SK-N-SH treated with all-trans-retinoic acid at 6 μM for 48 hours (cell line): ENCODE measurements at regions not wholly inside any gene's neighbourhood (a gene's known extent, or its start where the extent isn't known, plus 50 kb on each side); places are given as distances from the start of the nearest gene placed in this dataset.

Experiments
- ATAC-seq: fragments of 200-7000 bp; cut with Tn5 transposase; 3 replicates; pipeline ENCODE4 v1.9.1; 2020; ENCODE audit warnings: mild to moderate bottlenecking, moderate library complexity
- ARNTL ChIP-seq: fragments of 450-650 bp; formaldehyde crosslinking; IDR thresholded peaks from 2 replicates; pipeline ENCODE4 v1.5.0; 2020; ENCODE audit warnings: low read depth, mild to moderate bottlenecking, moderate library complexity, borderline replicate concordance
- CSDC2 ChIP-seq: fragments of 250-450 bp; sonication (Bioruptor Pico); IDR thresholded peaks from 2 replicates; pipeline ENCODE4 v1.5.0; 2020; ENCODE audit warnings: mild to moderate bottlenecking, moderate library complexity
- GLIS3 ChIP-seq: fragments of 250-450 bp; sonication (Bioruptor Pico); IDR thresholded peaks from 2 replicates; pipeline ENCODE4 v1.5.0; 2020; ENCODE audit warnings: mild to moderate bottlenecking, moderate library complexity
- ISL1 ChIP-seq: fragments of 250-450 bp; sonication (Bioruptor Pico); IDR thresholded peaks from 2 replicates; pipeline ENCODE4 v2.1.2; 2022; ENCODE audit warnings: mild to moderate bottlenecking, moderate library complexity
- PPARA ChIP-seq: fragments of 250-450 bp; sonication (Bioruptor Pico); IDR thresholded peaks from 2 replicates; pipeline ENCODE4 v1.5.0; 2020; ENCODE audit warnings: mild to moderate bottlenecking, borderline replicate concordance
- SNAI2 ChIP-seq: fragments of 250-450 bp; sonication (Bioruptor Pico); IDR thresholded peaks from 2 replicates; pipeline ENCODE4 v1.5.0; 2020; ENCODE audit warnings: mild to moderate bottlenecking, moderate library complexity
- TCF4 ChIP-seq: fragments of 250-450 bp; sonication (Bioruptor Pico); IDR thresholded peaks from 2 replicates; pipeline ENCODE4 v1.8.0; 2021; ENCODE audit warnings: mild to moderate bottlenecking, moderate library complexity, borderline replicate concordance
- ZC3H10 ChIP-seq: fragments of 250-450 bp; sonication (Bioruptor Pico); IDR thresholded peaks from 2 replicates; pipeline ENCODE4 v1.5.1; 2021; ENCODE audit warnings: mild to moderate bottlenecking, moderate library complexity
- ZFP3 ChIP-seq: fragments of 250-450 bp; sonication (Bioruptor Pico); IDR thresholded peaks from 2 replicates; pipeline ENCODE4 v1.5.0; 2020; ENCODE audit warnings: mild to moderate bottlenecking, moderate library complexity
- ZFP30 ChIP-seq: fragments of 450-650 bp; formaldehyde crosslinking; IDR thresholded peaks from 2 replicates; pipeline ENCODE4 v1.5.0; 2022; ENCODE audit warnings: mild to moderate bottlenecking, moderate library complexity
- ZNF565 ChIP-seq: fragments of 450-650 bp; formaldehyde crosslinking; conservative IDR thresholded peaks from 2 replicates; pipeline ENCODE4 v1.5.0; 2020; ENCODE audit warnings: low read depth, mild to moderate bottlenecking, moderate library complexity
- ZNF8 ChIP-seq: fragments of 450-650 bp; formaldehyde crosslinking; IDR thresholded peaks from 2 replicates; pipeline ENCODE4 v1.5.0; 2020; ENCODE audit warnings: mild to moderate bottlenecking, moderate library complexity
- TF ChIP-seq, protein P1 (sequence below): fragments of 250-450 bp; sonication (Bioruptor Pico); IDR thresholded peaks from 2 replicates; pipeline ENCODE4 v1.8.0; 2021; ENCODE audit warnings: low read depth, mild to moderate bottlenecking, moderate library complexity, borderline replicate concordance
- TF ChIP-seq, protein P2 (sequence below): fragments of 250-450 bp; sonication (Bioruptor Pico); IDR thresholded peaks from 2 replicates; pipeline ENCODE4 v1.8.0; 2020; ENCODE audit warnings: mild to moderate bottlenecking, moderate library complexity, borderline replicate concordance
- TF ChIP-seq, protein P3 (sequence below): fragments of 250-450 bp; sonication (Bioruptor Pico); IDR thresholded peaks from 2 replicates; pipeline ENCODE4 v1.5.1; 2021; ENCODE audit warnings: mild to moderate bottlenecking, moderate library complexity
- TF ChIP-seq, protein P4 (sequence below): fragments of 250-450 bp; sonication (Bioruptor Pico); IDR thresholded peaks from 2 replicates; pipeline ENCODE4 v1.5.0; 2020; ENCODE audit warnings: mild to moderate bottlenecking, moderate library complexity

DNA sequence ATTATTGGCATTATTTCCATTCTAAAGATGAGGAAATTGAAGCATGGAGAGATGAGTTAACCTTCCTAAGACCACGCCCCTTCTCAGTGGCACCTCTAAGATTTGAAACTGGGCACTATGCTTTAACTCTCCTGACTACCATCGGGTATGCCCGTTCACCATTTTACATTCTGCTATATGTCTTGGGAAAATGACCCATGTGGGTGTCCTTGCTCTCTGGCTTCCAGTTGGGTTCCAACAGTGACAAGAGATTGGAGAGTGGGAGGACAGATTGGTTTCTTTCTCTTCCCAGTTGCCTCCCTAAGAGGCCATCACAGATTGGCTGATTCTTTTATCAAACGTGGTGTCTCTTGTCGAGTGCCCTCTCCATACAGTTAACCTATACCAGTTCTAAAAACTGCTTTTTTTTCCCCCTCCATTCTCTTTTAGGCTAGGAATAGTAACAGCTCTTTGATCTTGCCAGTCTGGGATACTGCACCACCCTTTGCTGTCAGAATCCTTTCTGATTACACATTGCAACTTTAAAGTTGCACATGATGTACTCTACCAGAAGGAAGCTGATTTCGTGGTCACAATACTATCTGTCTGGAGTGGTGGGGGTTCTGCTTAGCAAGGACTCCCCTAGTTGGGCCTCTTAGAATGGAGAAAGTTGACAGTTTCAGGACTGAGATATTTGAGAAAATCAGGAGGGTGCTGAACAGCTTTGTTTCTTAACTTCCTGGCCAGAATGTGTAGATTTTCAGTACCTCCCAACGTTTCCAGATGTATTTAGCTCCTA is 88.0 kb upstream of the ELOVL5 start:
- ATAC-seq: no peak
- TF ChIP-seq ZNF8: no peak
- TF ChIP-seq ZFP30 (CRISPR knock-in tag): no peak
- TF ChIP-seq, all 23 proteins: peak for 0

DNA sequence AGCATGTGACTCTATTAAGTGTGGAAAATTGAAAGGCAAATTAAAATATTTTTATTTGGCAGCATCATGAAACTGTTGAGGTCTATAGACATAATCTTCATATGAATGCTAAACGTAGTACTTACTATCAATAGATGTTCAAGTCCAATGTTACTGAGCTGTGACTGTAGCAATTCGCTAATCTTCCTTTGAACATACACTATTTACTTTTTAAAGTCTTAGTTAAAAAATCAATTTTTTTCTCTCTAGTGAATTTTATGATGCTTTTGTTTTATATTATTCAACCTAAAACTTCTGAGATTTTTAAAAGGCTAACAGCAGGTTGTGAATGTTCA is 85.2 kb upstream of the ELOVL5 start:
- no peak for TF ChIP-seq TCF4
- TF ChIP-seq ZC3H10 (CRISPR knock-in tag): no peak
- no peak for TF ChIP-seq SNAI2
- TF ChIP-seq ARNTL (CRISPR knock-in tag): no peak
- ATAC-seq: no peak

DNA sequence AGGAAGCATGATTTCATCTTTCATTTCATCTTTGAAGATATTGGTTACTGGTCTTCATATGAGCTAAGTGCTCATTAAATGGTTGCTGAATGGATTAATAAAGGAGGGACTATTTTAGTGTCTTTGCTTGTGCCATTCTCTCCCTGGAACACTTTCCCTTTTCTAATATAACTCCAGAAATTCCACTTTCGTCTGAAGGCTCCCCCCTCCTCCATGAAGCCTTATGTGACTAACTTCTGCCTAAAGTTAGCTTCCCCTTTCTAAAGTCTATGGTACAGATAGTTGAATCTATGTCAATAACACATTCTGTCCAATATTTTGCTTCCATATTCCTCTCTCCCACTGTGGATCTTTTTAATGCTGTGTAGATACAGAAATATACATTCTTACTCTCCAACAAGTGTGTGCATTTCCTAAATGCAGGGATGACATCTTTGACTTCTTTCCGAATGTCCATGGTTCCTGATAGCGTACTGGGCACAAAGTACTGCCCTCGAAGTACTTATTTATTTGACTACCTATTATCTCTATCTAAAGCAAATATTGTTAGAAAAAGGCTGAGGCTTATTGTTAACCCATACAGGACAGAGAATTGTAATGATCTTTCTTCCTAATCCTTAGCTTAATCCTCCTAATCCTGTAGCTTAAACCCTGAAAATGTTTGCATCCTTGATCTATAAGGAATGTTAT is 84.7 kb upstream of the ELOVL5 start:
- ATAC-seq: no peak

DNA sequence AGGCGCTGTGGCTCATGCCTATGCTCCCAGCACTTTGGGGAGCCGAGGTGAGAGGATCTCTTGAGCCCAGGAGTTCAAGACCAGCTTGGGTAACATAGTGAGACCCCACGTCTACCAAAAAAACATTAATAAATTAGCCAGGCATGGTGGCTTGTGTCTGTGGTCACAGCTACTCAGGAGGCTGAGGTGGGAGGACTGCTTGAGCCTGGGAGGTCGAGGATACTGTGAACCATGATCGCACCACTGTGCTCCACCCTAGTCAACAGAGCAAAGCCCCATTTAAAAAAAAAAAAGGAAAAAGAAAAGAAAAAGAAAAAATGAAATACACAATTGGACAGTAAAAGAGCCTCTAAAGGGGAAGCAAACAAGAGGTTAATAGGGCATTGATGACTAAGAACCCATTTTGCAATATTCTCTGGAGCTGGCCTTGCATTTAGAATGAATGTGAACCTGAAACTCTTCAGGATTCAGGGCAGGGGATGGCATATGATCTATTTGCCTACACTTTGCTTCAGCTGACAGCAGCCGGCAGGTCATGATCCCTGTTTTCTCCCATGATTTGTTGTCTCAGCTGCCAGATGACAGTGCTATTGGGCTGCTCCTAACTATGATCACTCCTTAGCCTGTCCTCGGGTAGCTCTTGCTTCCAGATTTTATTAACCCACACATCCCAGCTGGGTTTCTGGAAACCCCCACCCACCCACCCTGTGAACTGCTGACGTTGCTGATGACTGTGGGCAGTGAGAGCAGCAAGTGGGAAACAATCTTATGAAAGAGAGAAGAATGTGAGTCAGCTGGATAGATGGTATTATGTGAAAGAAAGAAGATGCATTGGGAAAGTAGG is 83.8 kb upstream of the ELOVL5 start:
- ATAC-seq: no peak
- TF ChIP-seq TCF4 (no peak), CSDC2 (CRISPR knock-in tag) (no peak), PPARA (no peak), ZFP3 (CRISPR knock-in tag) (no peak), ZNF565 (CRISPR knock-in tag) (no peak), GLIS3 (no peak), ISL1 (CRISPR knock-in tag) (no peak)
- TF ChIP-seq, protein P1, sequence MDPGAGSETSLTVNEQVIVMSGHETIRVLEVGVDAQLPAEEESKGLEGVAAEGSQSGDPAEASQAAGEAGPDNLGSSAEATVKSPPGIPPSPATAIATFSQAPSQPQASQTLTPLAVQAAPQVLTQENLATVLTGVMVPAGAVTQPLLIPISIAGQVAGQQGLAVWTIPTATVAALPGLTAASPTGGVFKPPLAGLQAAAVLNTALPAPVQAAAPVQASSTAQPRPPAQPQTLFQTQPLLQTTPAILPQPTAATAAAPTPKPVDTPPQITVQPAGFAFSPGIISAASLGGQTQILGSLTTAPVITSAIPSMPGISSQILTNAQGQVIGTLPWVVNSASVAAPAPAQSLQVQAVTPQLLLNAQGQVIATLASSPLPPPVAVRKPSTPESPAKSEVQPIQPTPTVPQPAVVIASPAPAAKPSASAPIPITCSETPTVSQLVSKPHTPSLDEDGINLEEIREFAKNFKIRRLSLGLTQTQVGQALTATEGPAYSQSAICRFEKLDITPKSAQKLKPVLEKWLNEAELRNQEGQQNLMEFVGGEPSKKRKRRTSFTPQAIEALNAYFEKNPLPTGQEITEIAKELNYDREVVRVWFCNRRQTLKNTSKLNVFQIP: no peak

More for the DNA sequence above, 84.7 kb upstream of the ELOVL5 start:
- TF ChIP-seq, protein P2, sequence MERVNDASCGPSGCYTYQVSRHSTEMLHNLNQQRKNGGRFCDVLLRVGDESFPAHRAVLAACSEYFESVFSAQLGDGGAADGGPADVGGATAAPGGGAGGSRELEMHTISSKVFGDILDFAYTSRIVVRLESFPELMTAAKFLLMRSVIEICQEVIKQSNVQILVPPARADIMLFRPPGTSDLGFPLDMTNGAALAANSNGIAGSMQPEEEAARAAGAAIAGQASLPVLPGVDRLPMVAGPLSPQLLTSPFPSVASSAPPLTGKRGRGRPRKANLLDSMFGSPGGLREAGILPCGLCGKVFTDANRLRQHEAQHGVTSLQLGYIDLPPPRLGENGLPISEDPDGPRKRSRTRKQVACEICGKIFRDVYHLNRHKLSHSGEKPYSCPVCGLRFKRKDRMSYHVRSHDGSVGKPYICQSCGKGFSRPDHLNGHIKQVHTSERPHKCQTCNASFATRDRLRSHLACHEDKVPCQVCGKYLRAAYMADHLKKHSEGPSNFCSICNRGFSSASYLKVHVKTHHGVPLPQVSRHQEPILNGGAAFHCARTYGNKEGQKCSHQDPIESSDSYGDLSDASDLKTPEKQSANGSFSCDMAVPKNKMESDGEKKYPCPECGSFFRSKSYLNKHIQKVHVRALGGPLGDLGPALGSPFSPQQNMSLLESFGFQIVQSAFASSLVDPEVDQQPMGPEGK: no peak
- TF ChIP-seq ZFP30 (CRISPR knock-in tag) (no peak), ZFP3 (CRISPR knock-in tag) (no peak), TCF4 (no peak), ZC3H10 (CRISPR knock-in tag) (no peak), PPARA (no peak), GLIS3 (no peak)
- TF ChIP-seq, protein P3, sequence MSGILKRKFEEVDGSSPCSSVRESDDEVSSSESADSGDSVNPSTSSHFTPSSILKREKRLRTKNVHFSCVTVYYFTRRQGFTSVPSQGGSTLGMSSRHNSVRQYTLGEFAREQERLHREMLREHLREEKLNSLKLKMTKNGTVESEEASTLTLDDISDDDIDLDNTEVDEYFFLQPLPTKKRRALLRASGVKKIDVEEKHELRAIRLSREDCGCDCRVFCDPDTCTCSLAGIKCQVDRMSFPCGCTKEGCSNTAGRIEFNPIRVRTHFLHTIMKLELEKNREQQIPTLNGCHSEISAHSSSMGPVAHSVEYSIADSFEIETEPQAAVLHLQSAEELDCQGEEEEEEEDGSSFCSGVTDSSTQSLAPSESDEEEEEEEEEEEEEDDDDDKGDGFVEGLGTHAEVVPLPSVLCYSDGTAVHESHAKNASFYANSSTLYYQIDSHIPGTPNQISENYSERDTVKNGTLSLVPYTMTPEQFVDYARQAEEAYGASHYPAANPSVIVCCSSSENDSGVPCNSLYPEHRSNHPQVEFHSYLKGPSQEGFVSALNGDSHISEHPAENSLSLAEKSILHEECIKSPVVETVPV (CRISPR knock-in tag): no peak
- TF ChIP-seq, protein P4, sequence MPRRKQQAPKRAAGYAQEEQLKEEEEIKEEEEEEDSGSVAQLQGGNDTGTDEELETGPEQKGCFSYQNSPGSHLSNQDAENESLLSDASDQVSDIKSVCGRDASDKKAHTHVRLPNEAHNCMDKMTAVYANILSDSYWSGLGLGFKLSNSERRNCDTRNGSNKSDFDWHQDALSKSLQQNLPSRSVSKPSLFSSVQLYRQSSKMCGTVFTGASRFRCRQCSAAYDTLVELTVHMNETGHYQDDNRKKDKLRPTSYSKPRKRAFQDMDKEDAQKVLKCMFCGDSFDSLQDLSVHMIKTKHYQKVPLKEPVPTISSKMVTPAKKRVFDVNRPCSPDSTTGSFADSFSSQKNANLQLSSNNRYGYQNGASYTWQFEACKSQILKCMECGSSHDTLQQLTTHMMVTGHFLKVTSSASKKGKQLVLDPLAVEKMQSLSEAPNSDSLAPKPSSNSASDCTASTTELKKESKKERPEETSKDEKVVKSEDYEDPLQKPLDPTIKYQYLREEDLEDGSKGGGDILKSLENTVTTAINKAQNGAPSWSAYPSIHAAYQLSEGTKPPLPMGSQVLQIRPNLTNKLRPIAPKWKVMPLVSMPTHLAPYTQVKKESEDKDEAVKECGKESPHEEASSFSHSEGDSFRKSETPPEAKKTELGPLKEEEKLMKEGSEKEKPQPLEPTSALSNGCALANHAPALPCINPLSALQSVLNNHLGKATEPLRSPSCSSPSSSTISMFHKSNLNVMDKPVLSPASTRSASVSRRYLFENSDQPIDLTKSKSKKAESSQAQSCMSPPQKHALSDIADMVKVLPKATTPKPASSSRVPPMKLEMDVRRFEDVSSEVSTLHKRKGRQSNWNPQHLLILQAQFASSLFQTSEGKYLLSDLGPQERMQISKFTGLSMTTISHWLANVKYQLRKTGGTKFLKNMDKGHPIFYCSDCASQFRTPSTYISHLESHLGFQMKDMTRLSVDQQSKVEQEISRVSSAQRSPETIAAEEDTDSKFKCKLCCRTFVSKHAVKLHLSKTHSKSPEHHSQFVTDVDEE (CRISPR knock-in tag): no peak
- TF ChIP-seq, protein P1: no peak
